GM18870 (cell line): ENCODE measurements at regions not wholly inside any gene's neighbourhood (a gene's known extent, or its start where the extent isn't known, plus 50 kb on each side); places are given as distances from the start of the nearest gene placed in this dataset.

Experiments used
- ATAC-seq: cut with Tn5 transposase; IDR thresholded peaks from one replicate; pipeline ENCODE4 v1.9.1; 2021; ENCODE audit warnings: moderate library complexity; ENCODE audit not compliant: unreplicated experiment

DNA sequence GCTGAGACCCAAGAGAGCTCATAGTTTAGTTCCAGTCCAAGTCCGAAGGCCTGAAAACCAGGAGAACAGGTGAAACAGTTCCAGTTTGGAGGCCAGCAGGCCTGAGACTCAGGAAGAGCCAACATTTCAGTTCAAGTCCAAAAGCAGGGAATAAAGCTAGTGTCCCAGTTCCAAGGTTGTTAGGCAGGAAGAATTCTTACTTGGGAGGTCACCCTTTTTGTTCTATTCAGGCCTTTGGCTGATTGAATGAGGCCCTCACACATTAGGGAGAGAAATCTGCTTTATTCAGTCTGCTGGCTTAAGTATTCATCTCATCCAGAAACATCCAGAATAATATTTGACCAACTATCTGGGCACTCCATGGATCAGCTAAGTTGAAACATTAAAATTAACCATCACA is 294.6 kb downstream of the PCNX1 start:
- ATAC-seq, result no peak

DNA sequence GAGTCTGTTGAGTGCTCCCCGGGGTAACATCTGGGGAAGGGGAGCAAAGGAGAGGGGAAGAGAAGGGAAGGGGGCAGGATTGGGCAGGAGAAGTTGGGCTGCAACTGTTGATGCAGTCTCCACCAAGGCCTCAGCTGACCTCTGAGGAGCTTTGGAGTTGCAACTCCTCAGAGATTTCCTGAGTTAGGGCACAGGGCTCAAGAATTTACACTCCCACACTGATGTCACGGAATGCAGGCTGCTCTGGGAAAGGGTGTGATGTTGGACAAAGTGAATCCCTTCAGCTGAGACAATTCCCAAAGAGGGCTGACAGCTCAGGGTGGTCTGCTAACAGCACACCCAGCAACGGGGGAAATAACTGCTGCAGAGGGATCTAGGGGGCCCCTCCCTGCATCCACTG is 295.6 kb downstream of the PCNX1 start:
- ATAC-seq, result no peak

DNA sequence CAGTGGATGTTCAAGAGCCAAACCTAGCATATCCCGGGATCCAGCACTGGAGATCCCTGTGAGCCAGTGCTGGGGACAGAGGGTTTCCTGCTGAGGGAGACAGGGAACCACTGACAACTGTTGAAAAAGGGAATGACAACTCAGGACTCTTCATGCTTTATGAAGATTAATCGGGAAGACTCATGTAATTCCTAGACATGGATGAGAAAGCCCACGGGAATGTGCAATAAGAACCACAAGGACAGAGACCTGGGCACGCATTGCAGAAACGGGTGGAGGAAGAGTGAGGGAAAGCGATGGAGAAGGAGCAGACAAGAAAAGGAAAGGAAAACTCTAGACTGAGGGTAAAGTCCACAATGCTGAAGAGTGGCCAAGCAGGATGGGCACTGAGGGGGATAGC is 296.0 kb downstream of the PCNX1 start:
- no peak for ATAC-seq

DNA sequence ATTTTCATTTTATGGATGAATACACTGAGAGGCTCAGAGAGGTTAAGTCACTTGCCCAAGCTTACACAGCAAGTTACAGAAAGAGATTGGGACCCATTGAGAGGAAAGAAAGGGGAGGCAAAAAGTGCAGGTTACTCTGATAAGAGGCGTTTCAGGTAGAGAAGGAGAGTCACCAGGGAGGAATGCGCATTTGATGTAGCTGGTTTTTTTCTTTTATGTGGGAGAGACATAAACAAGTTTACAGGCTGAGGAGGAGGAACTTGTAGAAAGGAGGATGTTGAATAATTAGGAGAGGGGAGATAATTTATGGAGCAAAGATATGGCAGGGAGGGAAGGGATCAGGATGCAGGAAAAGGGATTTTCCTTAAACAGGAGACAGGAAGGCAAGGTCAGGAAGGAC is 297.0 kb downstream of the PCNX1 start:
- no peak for ATAC-seq

DNA sequence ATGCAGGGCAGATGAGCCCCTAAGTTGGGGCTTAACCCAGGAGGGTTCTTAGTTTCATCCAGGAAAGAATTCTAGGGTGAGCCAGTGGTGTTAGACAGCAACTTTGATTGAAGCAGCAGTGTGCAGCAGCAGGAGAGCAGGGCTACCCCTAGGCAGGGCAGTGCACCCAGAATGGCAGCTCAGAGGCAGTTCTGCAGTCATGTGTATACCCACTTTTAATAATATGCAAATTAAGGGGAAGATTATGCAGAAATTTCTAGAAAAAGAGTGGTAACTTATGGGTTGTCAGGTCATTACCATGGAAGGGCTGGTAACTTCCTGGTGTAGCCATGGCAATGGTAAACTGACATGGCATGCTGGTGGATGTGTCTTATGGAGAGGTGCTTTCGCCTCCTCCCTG is 297.5 kb downstream of the PCNX1 start:
- no peak for ATAC-seq

DNA sequence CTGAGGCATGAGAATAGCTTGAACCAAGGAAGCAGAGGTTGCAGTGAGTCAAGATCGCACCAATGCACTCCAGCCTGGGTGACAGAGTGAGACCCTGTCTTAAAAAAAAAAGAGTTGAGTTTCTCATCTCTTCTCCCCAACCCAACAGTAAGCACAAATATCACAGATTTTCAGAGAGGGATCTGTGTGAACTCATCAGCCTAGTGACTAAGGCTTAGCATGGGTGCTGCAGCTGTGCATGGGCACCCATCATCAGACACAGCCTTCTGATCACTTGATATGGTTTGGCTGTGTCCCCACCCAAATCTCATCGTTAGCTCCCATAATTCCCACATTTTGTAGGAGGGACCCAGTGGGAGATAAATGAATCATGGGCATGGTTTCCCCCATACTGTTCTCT is 298.9 kb downstream of the PCNX1 start:
- ATAC-seq, result no peak

DNA sequence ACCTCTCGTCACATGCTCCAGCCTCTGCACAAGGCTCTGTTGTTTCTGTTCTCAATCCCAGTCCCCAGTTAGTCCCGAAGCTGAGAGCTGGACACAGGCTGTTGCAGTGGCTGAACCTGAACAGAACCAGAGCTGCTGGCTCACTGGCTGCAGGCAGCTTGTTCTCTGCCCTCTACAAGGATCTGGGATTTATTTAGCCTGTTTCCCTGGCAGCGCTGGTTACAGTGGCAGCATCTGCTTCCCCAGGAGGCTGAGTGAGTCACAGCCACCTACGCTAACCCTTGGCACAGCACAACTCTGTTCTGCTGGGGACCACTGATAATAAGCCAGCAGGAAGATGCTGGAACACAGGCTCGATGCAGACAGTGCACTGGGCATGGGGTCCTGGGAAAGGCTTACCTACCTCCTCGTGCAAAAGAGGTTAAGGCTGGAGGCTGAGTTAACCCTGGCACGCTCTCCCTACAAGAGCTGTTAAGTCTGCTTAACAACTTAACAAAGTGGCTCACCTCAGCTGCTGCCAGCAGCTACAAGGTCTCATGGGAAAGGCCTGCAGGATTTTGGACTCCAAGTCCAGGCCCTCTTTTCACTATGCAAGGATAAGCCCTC is 299.6 kb downstream of the PCNX1 start:
- ATAC-seq, result no peak

DNA sequence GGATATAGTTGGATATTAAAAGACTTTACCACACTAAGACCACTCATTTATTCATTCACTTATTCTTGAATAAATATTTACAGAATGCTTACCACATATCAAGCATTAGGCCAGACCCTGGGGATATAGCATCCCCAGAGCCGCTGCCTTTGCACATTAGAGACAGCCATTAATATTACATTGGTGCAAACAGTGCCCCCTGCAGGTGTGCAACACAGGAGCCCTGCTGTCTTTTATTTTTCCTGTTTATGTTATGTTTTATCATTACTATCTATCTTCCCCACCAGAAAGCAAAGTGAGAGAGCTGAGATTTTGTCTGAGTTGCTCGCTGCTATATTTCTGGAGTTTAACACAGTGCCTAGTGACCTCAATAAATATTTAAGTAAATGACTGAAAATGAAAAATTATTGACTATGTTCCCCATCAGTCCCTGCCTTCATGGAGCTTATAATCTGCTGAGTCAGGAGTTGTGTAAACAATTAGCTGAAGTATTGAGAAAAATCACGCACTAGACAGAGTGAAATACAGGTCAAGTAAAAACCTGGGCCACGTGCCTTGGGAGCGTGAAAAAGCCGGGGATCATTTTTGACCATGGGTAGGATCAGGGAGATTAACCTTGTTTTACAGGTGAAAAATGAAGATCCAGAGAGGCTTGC is 301.6 kb downstream of the PCNX1 start:
- ATAC-seq, result no peak

DNA sequence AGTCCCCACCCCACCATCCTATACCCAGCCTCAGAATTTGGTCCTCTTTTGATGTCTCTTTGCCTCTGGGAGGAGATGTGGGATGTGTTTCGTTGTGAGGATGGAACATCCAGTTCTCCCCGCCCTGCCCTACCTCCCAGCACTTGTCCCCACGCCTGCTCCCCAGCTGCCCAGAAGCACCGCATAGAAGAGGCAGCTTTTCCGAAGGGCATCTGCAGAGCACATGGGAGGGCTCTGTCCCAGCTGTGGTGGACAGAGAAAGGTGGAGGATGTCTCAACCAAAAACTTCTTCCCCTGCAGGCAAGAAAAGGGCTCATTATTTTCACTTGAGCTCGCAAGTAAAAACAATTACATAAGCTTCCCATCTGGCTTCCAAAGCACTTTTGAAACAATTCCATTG is 302.6 kb downstream of the PCNX1 start:
- ATAC-seq, result no peak

DNA sequence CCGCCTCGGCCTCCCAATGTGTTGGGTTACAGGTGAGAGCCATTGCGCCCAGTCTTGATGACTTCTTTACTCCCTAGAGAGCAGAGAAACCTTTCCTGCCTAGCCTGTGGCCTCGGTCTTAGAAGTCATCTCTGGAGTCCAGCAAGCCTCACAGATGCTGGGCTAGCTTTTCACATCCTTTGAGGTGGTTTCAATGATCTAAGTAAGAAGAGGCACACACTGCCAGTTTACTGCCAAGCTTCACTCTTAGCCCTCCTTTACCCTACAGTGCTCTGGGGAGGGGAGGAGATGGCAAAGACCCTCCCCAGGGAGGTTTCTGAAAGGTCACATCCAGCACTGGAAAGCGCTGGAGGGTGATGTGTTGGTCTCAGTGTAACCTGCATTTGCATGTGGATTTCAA is 304.8 kb downstream of the PCNX1 start:
- no peak for ATAC-seq

DNA sequence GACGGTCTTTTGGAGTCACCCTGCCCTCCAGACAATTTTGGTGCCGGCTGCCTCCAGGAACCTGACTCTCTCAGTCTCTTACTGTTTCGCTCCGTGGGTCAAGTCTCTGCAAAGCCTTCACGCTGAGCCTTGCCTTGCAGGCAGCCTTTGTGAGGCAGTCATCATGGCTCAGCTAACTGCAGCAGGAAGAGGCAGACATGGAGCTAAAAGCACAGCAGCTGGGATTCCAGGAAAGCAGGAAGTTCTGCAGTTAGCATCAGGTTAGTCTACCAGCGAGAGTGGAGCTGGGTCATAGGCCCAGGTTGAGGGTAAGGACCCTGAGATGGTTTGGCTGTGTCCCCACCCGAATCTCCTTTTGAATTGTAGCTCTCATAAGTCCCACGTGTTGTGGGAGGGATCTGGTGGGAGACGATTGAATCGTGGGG is 305.4 kb downstream of the PCNX1 start:
- no peak for ATAC-seq

DNA sequence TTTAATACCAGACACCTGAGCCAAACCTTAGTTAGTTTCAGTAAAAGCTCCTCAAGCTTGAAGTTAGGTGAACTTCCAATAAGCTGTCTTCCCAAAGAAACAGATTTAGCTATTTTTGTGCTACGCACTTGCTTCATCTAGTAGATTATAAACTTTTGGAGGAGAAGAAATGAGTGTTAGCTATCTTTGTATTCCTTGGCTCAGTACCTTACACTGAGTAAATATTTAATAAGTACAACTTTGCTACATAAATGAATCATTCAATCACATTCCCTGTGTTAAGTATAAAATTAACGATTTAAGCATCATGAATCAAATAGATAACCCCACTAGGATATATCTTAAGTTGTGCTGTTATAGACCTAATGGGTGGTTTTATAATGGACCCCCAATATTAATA is 307.0 kb downstream of the PCNX1 start:
- no peak for ATAC-seq

DNA sequence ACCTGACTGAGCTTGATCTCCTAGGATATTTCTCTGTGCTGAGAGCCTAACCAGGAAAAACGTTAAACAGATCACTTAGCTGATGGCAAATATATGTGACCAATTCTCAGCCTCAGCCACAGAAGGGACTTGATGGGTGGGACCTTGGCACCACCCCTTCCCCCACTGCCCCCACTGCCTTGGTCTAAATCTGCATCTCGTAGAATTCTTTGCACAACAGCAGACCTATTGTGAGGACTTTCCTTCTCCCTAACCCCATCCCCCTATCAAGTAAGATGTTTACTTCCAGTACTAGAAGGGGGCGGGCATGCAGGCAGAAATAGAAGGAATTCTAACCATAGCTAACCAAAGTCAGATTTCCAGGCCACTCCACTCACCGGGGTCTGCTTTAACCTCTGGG is 313.2 kb downstream of the PCNX1 start:
- no peak for ATAC-seq

DNA sequence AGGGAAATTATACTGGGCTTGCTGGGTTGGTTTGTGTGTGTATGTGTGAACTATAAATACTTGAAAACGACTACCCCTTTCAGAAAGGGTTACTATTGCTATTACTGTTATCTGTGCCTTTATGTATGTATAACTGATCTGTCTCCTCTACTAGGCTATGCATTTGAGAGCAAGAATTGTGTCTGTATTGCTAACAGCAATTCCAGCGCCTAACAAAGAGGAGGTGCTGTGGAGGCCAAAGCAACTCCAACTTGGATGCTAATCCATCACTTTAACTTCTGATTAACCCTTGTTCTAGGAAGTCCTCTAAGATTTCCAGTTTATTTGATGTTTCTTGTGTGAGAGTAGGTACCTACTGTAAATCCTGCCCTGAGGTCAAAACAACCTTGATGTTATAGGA is 313.9 kb downstream of the PCNX1 start:
- no peak for ATAC-seq

DNA sequence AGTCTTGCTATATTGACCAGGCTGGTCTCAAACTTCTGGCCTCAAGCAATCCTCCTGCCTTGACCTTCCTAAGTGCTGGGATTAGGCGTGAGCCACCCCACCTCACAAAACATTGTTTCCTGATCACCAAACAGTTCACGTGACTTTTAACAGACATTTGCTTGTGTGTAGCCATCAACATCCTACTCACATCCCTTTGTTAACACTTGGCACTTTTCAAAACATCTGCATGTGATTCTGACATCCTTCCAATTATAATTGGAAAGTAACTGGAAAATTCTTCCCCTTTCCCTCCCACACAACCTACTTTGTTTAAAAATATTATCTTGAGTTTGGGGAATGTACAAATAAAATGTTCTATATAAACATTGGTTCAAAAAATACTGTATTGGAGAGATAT is 317.9 kb downstream of the PCNX1 start:
- ATAC-seq, result no peak

DNA sequence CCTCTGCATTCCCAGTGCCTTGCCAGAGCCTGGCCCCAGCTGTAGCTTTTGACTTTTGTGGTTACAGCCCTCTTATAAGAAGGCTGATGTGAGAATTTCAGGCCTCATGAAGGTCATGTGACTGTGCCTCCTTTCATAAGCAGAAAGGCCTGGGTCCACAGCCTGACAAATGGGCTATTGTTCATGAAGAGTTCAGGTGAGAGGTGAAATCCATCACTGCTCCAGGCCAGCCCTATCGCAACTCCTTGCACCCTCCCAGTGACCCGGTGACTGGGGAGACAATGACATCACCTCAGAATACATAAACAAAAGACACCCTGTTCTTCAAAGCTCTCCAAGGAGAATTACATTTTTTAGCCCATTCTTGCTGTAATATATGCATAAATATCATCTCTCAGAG is 321.5 kb downstream of the PCNX1 start:
- no peak for ATAC-seq

DNA sequence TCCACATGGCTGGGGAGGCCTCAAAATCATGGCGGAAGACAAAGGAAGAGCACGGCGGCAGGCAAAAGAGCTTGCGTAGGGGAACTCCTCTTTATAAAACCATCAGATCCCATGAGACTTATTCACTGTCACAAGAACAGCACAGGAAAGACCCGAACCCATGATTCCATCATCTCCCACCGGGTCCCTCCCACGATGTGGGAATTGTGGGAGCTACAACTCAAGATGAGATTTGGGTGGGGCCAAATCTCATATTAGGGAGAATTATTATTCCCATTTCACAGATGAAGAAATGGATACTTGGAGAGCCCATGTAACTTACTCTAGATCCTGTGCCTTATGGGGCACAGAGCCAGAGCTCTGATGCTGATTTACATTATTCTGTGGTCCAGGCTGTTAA is 322.6 kb downstream of the PCNX1 start:
- no peak for ATAC-seq

DNA sequence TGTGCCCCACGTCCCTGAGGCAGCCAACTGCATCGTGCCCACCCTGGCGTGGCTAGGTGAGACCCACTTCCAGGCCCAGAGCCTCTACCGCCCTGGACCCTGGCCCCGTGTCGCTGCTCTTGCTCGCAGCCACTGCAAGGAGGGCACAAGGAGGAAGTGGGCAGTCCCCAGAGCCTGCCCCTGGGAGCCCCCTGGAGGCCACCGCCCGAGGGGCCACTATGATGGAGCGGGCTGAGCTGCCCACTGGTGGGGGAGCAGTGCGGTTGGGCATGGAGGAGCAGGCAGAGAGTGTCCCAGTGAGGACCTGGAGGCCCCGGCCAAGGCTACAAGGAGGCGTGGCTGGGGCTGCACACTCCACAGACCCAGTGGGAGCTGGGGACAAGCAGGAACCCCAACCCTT is 323.6 kb downstream of the PCNX1 start:
- no peak for ATAC-seq

DNA sequence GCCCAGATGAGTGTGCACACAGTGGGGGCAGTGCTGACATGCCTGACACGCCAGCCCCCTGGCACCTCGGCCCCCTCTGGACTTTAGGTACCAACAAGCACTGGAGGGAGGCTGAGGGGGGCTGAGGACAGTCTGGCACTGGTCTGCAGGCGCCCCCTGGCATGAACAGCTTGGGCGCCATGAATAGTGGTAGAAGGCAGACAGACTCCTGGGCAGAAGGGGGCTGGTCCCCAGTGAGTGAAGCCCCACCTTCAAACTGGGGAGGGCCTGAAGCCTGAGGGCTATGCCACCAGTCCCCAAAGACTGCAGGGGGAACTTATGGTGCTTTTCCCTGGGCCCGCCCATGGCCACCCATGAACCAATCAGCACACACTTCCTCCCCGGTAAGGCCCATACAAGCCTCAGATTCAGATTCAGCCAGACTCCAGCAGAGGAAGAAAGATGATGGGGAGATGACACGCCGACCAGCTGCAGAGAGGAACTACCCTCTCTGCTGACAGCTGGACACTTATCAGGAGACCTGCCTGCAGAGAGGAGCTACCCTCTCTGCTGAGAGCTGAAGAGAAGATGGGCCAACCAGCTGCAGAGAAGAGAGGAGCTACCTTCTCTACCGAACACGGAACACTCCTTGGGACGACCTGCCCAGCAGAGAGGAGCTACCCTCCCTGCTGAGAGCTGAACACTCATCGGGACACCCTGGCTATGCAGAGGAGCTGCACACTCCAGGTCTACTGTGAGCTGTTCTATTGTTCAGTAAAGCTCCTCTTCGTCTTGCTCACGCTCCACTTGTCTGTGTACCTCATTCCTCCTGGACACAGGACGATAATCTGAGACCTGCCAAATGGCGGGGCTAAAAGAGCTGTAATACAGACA is 324.5 kb downstream of the PCNX1 start:
- ATAC-seq, result no peak

DNA sequence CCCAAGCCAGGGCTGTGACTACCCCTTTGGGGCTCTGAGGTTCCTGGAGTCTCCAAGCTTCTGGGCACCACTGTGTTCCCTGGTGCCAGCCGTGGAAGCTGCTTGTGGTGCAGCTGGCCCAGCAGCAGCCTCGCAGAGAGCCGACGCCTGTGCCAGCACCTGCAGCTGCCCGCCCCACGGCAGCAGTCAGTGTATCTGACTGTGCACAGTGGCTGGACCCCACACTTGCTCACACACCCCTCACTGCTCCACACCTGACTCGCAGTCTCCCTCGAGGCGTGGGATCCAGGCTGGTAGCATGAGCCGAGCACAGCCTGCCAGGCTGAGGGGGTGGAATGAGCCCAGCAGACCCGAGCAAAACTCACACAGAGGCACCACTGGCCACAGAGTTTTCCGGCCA is 325.2 kb downstream of the PCNX1 start:
- ATAC-seq, result no peak

DNA sequence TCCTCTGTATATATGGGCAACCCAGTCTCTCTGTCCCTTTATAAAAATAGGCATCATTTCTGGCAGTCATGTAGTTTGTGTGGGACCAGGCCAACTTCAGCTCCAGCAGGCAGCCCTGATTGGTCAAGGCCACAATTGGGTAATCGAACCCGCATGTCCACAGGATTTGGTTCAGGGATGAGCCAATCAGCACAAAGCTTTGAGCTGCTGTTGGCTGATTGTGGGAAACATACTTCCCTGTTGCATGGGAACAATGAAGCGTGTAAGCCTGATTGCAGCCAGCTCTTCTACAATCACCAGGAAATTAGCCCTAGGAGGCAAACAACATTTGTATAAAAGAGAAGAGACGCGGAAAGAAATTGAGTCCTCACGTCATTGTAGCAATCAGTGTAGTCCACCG is 328.6 kb downstream of the PCNX1 start:
- ATAC-seq, result no peak

DNA sequence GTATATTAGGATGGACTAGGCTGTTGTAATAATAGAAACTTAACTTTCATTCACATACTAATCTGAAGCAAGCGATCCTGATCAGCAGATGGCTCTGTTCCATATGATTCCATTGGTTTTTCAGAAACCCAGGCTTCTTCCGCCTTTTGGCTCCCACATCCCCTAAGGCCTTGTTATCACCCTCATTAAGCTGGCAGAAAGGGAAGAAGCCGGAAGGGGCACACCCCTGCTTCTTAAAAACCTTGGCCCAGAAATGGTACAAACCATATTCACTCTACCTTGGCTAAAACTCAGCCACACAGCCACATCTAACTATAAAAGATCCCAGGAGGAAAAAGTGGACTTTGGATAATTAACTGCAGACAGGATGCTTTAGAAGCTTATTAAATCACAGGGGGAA is 329.2 kb downstream of the PCNX1 start:
- ATAC-seq, result no peak
